ENCODE measurements at regions not wholly inside any gene's neighbourhood (a gene's known extent, or its start where the extent isn't known, plus 50 kb on each side); places are given as distances from the start of the nearest gene placed in this dataset.

- no peak overlapping the region for H3K4me3 ChIP-seq (ENCODE audit: low read depth, low read length)
- no peak for DNase-seq (ENCODE audit: low read depth)
- TF ChIP-seq CTCF (IDR thresholded peaks at IDR 0.05; ENCODE audit: insufficient read depth, low read depth, low read length): no peak
These were observed 219.3 kb upstream of the PRSS58 start for GRCh38 chr7:142477079-142477651.

GRCh38 chr7:142476077-142476476 lies 218.2 kb upstream of the PRSS58 start:
- TF ChIP-seq CTCF (IDR thresholded peaks at IDR 0.05; ENCODE audit: insufficient read depth, low read depth, low read length): no peak
- no peak for DNase-seq (ENCODE audit: low read depth)
- H3K4me3 ChIP-seq (ENCODE audit: low read depth, low read length): no peak overlapping the region

- no peak overlapping the region for H3K4me3 ChIP-seq (ENCODE audit: low read depth, low read length)
- TF ChIP-seq CTCF (IDR thresholded peaks at IDR 0.05; ENCODE audit: insufficient read depth, low read depth, low read length): no peak
- no peak for DNase-seq (ENCODE audit: low read depth)
These were observed 214.0 kb upstream of the PRSS58 start for GRCh38 chr7:142471820-142472219.

GRCh38 chr7:142470544-142470830 lies 212.6 kb upstream of the PRSS58 start:
- no peak for DNase-seq (ENCODE audit: low read depth)
- no peak for TF ChIP-seq CTCF (IDR thresholded peaks at IDR 0.05; ENCODE audit: insufficient read depth, low read depth, low read length)
- no peak overlapping the region for H3K4me3 ChIP-seq (ENCODE audit: low read depth, low read length)

GRCh38 chr7:142469696-142470543 lies 212.1 kb upstream of the PRSS58 start:
- no peak for TF ChIP-seq CTCF (IDR thresholded peaks at IDR 0.05; ENCODE audit: insufficient read depth, low read depth, low read length)
- no peak for DNase-seq (ENCODE audit: low read depth)
- H3K4me3 ChIP-seq (ENCODE audit: low read depth, low read length): no peak overlapping the region

- no peak for DNase-seq (ENCODE audit: low read depth)
- TF ChIP-seq CTCF (IDR thresholded peaks at IDR 0.05; ENCODE audit: insufficient read depth, low read depth, low read length): no peak
- H3K4me3 ChIP-seq (ENCODE audit: low read depth, low read length): no peak overlapping the region
These were observed 211.2 kb upstream of the PRSS58 start for GRCh38 chr7:142468871-142469665.

Data from fibroblast of villous mesenchyme (primary cell).